AG20443 (cell line): ENCODE measurements at regions not wholly inside any gene's neighbourhood (a gene's known extent, or its start where the extent isn't known, plus 50 kb on each side); places are given as distances from the start of the nearest gene placed in this dataset.
"Not testable (repeated sequence)": the region's sequence is repeated elsewhere in the genome, so short reads cannot be mapped to it uniquely, and the experiment has no call there.

ENCODE experiments used
- DNase-seq: peaks from one replicate; pipeline ENCODE4 v3.0.0; 2012; ENCODE audit warnings: low spot score, mixed read lengths

DNA sequence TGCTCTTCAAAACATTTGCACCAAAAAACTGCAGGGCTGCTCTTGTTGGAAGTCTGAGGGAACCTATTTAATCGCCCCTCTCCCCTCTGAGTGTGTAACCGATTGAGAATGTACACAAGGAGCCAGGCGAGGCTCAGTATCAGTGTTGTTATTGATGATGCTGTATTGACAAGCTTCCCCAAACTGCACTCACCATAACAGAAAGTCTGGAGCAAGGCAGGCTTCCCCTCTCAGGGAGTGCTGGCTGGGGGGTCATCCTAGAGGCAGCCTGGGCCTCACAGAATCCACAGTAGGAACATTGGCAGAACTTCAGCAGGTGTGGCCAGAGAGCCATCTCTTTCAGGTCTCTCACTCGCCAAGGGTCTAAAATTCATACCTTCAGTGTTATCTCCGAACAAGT lies 58.1 kb upstream of the TUNAR start:
- DNase-seq: no peak

- no peak for DNase-seq
Observed at GRCh38 chr14:95817271-95817670, 59.4 kb upstream of the TUNAR start.

- DNase-seq: no peak
Observed at GRCh38 chr14:95816539-95816938, 60.1 kb upstream of the TUNAR start.

DNA sequence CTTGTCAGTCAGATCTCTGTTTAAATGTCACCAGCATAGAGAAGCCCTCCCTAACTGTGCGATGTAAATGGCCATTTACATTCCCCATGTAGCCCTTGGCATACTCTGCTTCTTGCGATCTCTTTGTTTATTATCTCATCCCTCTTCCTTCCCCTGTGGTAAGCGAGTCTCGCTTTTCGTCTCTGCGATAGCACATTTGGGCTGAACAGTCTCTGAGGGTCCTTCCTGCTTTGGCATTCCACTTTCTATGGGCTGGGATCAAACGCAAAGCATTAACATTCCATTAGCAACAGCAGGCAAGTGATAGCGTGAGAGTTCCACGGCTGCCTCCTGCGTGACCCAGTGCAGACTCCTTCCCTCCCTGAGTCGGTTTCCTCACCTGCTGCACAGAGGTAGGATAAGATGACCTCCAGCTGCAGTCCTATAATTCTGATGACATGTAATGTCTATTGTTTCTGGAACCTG lies 61.4 kb upstream of the TUNAR start:
- no peak for DNase-seq

DNA sequence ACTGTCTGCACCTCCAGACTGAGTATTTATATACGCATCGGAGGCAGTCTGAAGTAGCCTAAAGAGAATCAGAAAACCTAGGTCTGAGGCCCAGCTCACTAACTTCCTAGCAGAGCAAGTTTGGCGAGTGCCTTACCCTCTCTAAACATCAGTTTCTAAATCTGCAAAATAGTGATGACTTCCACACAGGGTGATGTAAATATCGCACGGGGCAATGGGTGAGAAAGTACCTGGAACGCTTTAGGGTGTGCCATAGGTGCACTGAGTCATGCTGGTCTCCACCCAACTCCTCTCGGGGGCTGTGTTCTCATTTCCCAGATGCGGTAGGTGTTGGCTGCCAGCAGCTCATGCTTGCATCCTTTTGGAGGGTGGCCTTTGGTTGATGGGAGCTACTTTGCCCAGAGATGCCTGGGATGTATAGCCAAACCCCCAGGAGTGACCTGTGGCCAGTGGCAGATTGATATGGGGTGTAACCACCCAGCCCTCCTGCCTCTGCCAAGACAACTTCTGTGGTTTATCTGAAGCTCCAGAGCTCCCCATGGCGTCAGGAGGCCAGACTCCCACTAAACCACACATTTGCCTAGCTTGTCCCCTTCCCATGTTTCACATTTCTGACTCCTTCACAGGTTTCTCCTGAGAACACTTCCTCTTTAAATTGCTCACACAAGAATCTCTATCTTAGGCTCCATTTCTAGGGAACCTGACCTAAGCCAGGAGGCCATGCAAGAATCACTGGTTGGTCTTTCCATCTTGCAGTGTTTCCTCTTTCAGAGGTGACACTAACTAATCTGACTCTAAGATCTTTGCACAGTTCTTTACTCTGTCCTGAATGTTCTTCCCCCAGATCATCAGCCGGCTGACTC lies 62.0 kb upstream of the TUNAR start:
- DNase-seq: no peak

- DNase-seq: no peak
Observed at GRCh38 chr14:95811813-95812212, 64.8 kb upstream of the TUNAR start.

- DNase-seq: no peak
Observed at GRCh38 chr14:95808371-95808770, 68.3 kb upstream of the TUNAR start.

GRCh38 chr14:95796788-95797187 lies 79.8 kb upstream of the TUNAR start:
- no peak for DNase-seq

GRCh38 chr14:95787941-95788340 lies 74.0 kb upstream of the TCL1A start:
- no peak for DNase-seq

- DNase-seq: no peak
Observed at GRCh38 chr14:95786566-95786965, 72.6 kb upstream of the TCL1A start.

DNA sequence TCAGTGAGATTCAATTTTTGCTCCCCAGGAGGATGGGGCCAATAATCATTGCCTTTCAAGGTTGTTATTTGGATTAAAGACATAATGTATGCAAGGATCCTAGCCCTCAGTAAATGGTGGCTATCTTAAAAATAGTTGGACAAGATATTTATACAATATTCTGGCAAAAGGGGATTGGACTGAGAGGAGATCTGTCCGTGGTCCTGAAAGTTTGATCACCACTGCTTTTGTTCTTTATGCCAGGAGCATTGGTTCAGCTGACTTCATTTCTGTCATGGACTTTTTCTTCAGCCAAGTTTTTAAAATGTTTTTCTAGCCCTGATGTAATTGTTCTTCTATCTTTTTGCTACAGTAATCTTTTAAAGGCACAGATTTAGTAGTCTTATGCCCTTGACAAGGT lies 70.2 kb upstream of the TCL1A start:
- DNase-seq: peak; percentile 41

DNA sequence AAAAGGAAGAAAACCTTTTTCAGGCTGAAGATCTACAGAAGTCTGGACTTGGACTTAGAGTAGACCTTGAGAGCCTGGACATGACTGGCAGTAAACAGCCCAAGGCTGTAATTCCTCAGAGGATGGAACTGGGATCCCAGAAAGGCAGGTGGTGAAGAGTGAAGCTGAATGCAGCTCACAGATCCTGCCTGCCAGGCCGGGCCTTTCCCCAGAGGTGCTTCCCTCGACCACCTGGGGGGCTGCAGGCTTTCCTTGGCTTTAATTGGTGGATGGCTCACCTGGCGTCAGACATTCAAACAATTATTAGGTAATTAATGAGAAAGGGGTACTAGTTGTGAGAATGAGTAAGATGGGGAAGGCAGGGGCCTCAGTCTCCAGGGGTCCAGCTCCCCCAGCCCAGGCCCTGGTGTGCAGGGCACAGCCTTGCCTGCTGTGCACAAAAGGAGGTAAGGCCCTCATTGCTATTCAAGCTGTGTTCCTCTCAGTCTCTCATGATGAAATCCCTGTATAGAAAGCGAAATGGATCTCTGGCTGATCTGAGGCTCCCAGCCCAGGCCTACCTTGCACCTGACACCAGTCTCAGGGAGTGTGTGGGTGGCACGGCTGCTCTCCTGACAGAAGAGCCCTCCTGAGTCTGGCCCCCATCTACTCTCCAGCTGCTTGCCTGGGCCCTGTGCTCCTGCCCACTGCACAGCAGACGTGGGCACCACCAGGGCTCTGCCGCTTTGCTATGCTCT lies 63.0 kb upstream of the TCL1A start:
- DNase-seq: no peak

- DNase-seq: peak; percentile 69
Observed at GRCh38 chr14:95774265-95775160, 60.6 kb upstream of the TCL1A start.

DNA sequence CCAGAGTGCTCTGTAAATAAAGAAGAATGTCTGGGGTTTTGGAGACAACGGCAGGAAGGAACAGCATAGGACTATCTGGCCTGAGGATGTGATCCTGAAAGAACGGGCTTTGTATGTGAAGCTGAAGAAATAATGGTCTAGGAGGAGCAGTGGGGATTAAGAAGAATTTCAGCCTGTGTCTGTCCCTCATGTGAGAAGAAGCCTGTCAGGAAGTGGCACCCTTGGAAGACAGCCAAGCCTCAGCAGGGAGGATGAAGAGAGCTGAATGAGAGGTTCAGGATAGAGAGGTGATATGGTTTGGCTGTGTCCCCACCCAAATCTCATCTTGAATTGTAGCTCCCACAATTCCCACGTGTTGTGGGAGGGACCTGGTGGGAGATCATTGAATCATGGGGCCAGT lies 56.9 kb upstream of the TCL1A start:
- no peak for DNase-seq

GRCh38 chr14:95769976-95770375 lies 56.1 kb upstream of the TCL1A start:
- no peak for DNase-seq

DNA sequence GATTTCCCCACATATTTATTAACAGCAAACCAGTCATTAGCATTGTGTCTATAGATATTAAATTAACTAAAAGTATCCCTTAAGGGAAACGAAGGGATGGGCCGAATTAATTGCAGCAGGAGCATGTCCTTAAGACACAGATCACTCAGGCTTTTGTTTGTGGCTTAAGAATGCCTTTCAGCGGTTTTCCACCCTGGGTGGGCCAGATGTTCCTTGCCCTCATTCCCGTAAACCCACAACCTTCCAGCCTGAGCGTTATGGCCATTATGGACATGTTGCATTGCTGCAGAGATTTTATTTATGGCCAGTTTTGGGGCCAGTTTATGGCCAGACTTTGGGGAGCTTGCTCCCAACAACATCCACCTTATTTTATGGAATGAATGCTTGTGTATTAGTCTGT lies 55.5 kb upstream of the TCL1A start:
- DNase-seq: not testable (repeated sequence)

DNA sequence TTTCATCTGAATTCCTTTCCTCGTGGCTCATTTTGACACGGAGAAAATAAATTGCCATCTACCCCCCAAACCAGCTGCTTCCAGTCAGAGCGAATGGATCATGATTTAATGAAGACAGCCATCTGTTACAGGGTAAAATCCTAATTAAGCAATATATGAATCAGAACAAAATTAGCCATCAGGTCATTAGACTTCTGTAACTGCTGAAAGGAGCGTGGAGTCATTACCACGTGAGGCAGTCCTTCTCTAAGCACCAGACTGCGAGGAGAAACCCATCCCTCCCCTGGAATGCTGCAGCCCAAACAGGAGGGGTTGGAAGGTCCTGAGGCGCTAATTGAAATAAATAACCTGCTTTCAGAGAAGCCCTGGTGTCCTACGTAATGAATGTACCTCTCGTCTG lies 51.1 kb upstream of the TCL1A start:
- no peak for DNase-seq

DNA sequence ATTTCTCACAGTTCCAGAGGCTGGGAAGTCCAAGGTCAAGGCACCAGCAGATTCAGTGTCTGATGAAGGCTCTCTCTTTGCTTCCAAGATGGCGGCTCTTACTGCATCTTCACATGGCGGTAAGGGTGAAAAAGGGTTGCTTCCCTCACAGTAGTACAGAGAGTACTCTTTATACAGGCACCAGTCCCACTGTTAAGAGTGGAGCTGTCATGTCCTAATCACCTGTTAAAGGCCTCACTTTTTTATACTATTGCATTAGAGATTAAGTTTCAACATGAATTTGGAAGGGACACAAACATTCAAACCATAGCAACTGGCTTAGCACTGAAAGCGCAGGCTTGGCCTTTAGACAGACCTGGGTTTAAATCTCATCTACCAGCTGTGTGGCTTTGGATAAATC lies 50.0 kb upstream of the TCL1A start:
- no peak for DNase-seq
